ENCODE measurements at regions not wholly inside any gene's neighbourhood (a gene's known extent, or its start where the extent isn't known, plus 50 kb on each side); places are given as distances from the start of the nearest gene placed in this dataset.

GRCh38 chr2:195117011-195117410 lies 540.0 kb upstream of the SLC39A10 start:
- H3K79me2 ChIP-seq (ENCODE audit: low read length), result no peaks in the 10 kb centered on the region
- no peaks in the 10 kb centered on the region for H3K36me3 ChIP-seq (replicated peaks; ENCODE audit: low read depth, low read length)
- H3K4me1 ChIP-seq (ENCODE audit: low read length), result no peaks in the 10 kb centered on the region
- no peaks in the 10 kb centered on the region for H3K27me3 ChIP-seq (ENCODE audit: low read depth, low read length)
- H3K4me2 ChIP-seq (ENCODE audit: low read length), result no peak overlapping the region
- H4K20me1 ChIP-seq (ENCODE audit: insufficient read depth, low read length), result no peaks in the 10 kb centered on the region
- no peak overlapping the region for H3K4me3 ChIP-seq (ENCODE audit: low read length)
- no peaks in the 10 kb centered on the region for H3K9me3 ChIP-seq (ENCODE audit: insufficient read depth, low read length)
- H3K9ac ChIP-seq (ENCODE audit: low read length), result no peak overlapping the region
- H3K27ac ChIP-seq (ENCODE audit: low read length), result no peak overlapping the region
- no peak for TF ChIP-seq CTCF (IDR thresholded peaks at IDR 0.05; ENCODE audit: low read depth, low read length)
- TF ChIP-seq EZH2phosphoT487 (IDR thresholded peaks at IDR 0.05; ENCODE audit: low read depth), result no peak
- no peak overlapping the region for H2AFZ ChIP-seq (ENCODE audit: low read depth, low read length)

DNA sequence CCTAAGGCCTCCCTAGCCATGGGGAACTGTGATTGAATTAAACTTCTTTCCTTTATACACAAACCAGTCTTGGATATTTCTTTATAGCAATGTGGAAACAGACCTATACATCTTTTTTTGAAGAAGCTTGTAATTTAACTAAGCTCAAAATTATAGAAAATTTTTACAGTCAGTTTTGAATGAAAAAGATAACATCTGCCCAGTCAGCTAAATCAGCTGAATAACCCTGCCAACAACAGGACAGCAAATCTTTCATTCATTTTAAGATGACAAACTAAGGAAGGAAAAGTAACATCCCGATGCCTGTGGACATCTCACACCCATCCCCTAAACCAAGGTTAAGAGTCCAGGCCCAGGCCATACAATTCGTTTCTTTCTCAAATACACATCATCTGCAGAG lies 541.3 kb upstream of the SLC39A10 start:
- H2AFZ ChIP-seq (ENCODE audit: low read depth, low read length), result no peak overlapping the region

DNA sequence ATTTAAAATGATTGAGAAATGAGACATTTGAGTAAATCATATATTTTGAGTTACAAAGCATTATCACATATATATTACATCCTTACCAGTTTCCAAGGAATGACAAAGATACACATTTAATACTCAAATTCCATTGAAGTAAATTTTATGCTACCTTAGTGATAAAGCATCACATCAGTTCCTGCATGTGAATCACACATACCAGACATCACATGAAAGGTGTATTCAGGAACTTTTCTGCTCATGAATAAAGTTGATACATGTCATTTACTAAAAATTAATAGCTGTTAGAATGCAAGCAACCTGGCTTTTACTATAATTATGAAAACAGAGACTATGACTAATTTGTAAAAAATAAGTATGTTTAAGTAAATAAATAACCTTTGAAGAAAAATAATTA lies 548.8 kb upstream of the SLC39A10 start:
- Histone ChIP-seq H3K79me2 (ENCODE audit: low read length) (no peaks in the 10 kb centered on the region), H3K9ac (ENCODE audit: low read length) (no peak overlapping the region), H2AFZ (ENCODE audit: low read depth, low read length) (no peak overlapping the region), H3K4me2 (ENCODE audit: low read length) (no peak overlapping the region), H3K9me3 (ENCODE audit: insufficient read depth, low read length) (no peaks in the 10 kb centered on the region), H3K4me3 (ENCODE audit: low read length) (no peak overlapping the region), H3K4me1 (ENCODE audit: low read length) (no peaks in the 10 kb centered on the region), H4K20me1 (ENCODE audit: insufficient read depth, low read length) (no peaks in the 10 kb centered on the region), H3K36me3 (replicated peaks; ENCODE audit: low read depth, low read length) (no peaks in the 10 kb centered on the region), H3K27ac (ENCODE audit: low read length) (no peak overlapping the region), H3K27me3 (ENCODE audit: low read depth, low read length) (no peaks in the 10 kb centered on the region)
- TF ChIP-seq CTCF (IDR thresholded peaks at IDR 0.05; ENCODE audit: low read depth, low read length) (no peak), EZH2phosphoT487 (IDR thresholded peaks at IDR 0.05; ENCODE audit: low read depth) (no peak)

More for the DNA sequence above, 541.3 kb upstream of the SLC39A10 start:
- Histone ChIP-seq H3K9ac (ENCODE audit: low read length) (no peak overlapping the region), H3K27ac (ENCODE audit: low read length) (no peak overlapping the region), H3K4me3 (ENCODE audit: low read length) (no peak overlapping the region), H3K9me3 (ENCODE audit: insufficient read depth, low read length) (no peaks in the 10 kb centered on the region), H3K79me2 (ENCODE audit: low read length) (no peaks in the 10 kb centered on the region), H3K4me2 (ENCODE audit: low read length) (no peak overlapping the region), H3K27me3 (ENCODE audit: low read depth, low read length) (no peaks in the 10 kb centered on the region), H3K36me3 (replicated peaks; ENCODE audit: low read depth, low read length) (no peaks in the 10 kb centered on the region), H3K4me1 (ENCODE audit: low read length) (no peaks in the 10 kb centered on the region), H4K20me1 (ENCODE audit: insufficient read depth, low read length) (no peaks in the 10 kb centered on the region)
- no peak for TF ChIP-seq EZH2phosphoT487 (IDR thresholded peaks at IDR 0.05; ENCODE audit: low read depth)
- TF ChIP-seq CTCF (IDR thresholded peaks at IDR 0.05; ENCODE audit: low read depth, low read length), result no peak

- Histone ChIP-seq H3K27me3 (ENCODE audit: low read depth, low read length) (no peaks in the 10 kb centered on the region), H4K20me1 (ENCODE audit: insufficient read depth, low read length) (no peaks in the 10 kb centered on the region), H3K4me1 (ENCODE audit: low read length) (no peaks in the 10 kb centered on the region), H2AFZ (ENCODE audit: low read depth, low read length) (no peak overlapping the region), H3K4me3 (ENCODE audit: low read length) (no peak overlapping the region), H3K27ac (ENCODE audit: low read length) (no peak overlapping the region), H3K4me2 (ENCODE audit: low read length) (no peak overlapping the region), H3K9me3 (ENCODE audit: insufficient read depth, low read length) (no peaks in the 10 kb centered on the region), H3K9ac (ENCODE audit: low read length) (no peak overlapping the region), H3K36me3 (replicated peaks; ENCODE audit: low read depth, low read length) (no peaks in the 10 kb centered on the region), H3K79me2 (ENCODE audit: low read length) (no peaks in the 10 kb centered on the region)
- TF ChIP-seq EZH2phosphoT487 (IDR thresholded peaks at IDR 0.05; ENCODE audit: low read depth) (no peak), CTCF (IDR thresholded peaks at IDR 0.05; ENCODE audit: low read depth, low read length) (no peak)
Observed at GRCh38 chr2:195106681-195107380, 550.2 kb upstream of the SLC39A10 start.
